Right atrium auricular region (tissue), 2 donors: ENCODE measurements at regions not wholly inside any gene's neighbourhood (a gene's known extent, or its start where the extent isn't known, plus 50 kb on each side); places are given as distances from the start of the nearest gene placed in this dataset.

Experiments
- DNase-seq: peaks from one replicate; pipeline ENCODE4 v3.0.0-alpha.2; 2019; ENCODE audit warnings: low spot score
- H3K27ac ChIP-seq, 2 donors: fragments of 200-600 bp; sonication (generic); 1 replicate in 1 of 2; 2 replicates in 1 of 2; pipeline ENCODE4 v1.5.1; 2016 to 2019
- H3K27me3 ChIP-seq, 2 donors: fragments of 200-600 bp; sonication (generic); one replicate each; pipeline versions ENCODE4 v1.5.1 to v1.6.0; 2017 to 2019
- H3K36me3 ChIP-seq: fragments of 200-600 bp; sonication (generic); one replicate; pipeline ENCODE4 v1.5.1; 2016
- H3K4me1 ChIP-seq, 2 donors: fragments of 200-600 bp; sonication (generic); one replicate each; pipeline versions ENCODE4 v1.5.1 to v1.6.0; 2017 to 2019
- H3K4me3 ChIP-seq, 2 donors: fragments of 200-600 bp; sonication (generic); 1 replicate in 1 of 2; 2 replicates in 1 of 2; pipeline ENCODE4 v1.5.1; 2017 to 2019; ENCODE audit warnings: mild to moderate bottlenecking in 1 of 2, moderate library complexity in 1 of 2
- H3K9me3 ChIP-seq, 2 donors: fragments of 200-600 bp; sonication (generic); one replicate each; pipeline ENCODE4 v1.5.1; 2019
- TF ChIP-seq, protein P1 (sequence below), 2 donors: fragments of 200-600 bp; sonication (generic); IDR thresholded peaks; one replicate each; pipeline ENCODE4 v1.5.1; 2019; ENCODE audit warnings: antibody characterized with exemption in 2 of 2

GRCh38 chr18:40613721-40614120, 1341.3 kb upstream of the PIK3C3 start:
- Histone ChIP-seq H3K4me3 (no peak overlapping the region), H3K27me3 (no peaks in the 10 kb centered on the region), H3K27ac (no peak overlapping the region), H3K9me3 (no peaks in the 10 kb centered on the region), H3K4me1 (no peaks in the 10 kb centered on the region), H3K36me3 (no peaks in the 10 kb centered on the region)
- TF ChIP-seq, protein P1, sequence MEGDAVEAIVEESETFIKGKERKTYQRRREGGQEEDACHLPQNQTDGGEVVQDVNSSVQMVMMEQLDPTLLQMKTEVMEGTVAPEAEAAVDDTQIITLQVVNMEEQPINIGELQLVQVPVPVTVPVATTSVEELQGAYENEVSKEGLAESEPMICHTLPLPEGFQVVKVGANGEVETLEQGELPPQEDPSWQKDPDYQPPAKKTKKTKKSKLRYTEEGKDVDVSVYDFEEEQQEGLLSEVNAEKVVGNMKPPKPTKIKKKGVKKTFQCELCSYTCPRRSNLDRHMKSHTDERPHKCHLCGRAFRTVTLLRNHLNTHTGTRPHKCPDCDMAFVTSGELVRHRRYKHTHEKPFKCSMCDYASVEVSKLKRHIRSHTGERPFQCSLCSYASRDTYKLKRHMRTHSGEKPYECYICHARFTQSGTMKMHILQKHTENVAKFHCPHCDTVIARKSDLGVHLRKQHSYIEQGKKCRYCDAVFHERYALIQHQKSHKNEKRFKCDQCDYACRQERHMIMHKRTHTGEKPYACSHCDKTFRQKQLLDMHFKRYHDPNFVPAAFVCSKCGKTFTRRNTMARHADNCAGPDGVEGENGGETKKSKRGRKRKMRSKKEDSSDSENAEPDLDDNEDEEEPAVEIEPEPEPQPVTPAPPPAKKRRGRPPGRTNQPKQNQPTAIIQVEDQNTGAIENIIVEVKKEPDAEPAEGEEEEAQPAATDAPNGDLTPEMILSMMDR (IDR thresholded peaks at IDR 0.05): no peak
- no peak for DNase-seq

DNA sequence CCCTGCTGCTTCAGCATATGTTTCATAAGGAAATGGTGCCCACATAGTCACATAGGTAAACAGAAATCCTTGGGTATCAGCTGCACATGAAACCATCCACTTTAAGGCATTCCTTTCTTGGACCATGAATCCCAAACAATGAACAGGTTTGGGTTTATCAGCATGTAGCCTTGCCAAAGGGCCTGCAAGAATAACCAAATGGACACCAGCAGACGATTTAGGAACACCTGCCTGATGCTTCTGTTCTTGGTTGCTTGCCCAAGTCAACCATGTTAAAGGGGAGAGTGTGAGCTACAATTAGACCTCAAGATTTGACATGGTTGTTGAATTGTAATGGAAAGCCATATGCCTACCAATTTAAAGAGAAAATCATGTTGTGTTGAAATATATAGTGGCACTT, 1342.7 kb upstream of the PIK3C3 start:
- H3K27me3 ChIP-seq: no peaks in the 10 kb centered on the region
- H3K27ac ChIP-seq: no peak overlapping the region
- no peaks in the 10 kb centered on the region for H3K9me3 ChIP-seq

DNA sequence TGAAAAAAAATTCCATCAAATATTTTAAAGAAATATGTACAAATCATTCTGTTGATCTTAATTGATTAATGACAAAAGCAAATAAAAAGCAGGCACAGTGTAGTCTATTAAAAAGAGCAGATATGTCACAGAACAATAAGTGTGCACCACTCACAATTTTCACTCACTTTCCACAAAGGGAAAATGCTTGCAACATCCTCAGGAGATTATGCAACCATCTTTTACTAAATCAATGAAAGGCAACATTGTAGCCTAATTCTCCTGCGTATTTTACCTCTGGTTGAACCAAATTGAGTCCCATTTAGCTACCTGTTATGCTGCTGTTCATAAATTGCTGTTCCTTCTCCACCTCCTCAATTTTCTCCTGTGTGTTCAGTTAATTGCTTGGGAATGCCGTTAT, 1346.8 kb upstream of the PIK3C3 start:
- no peaks in the 10 kb centered on the region for H3K9me3 ChIP-seq
- no peaks in the 10 kb centered on the region for H3K27me3 ChIP-seq
- no peak for DNase-seq
- no peak overlapping the region for H3K27ac ChIP-seq
- no peak overlapping the region for H3K4me3 ChIP-seq
- TF ChIP-seq, protein P1 (IDR thresholded peaks at IDR 0.05): no peak
- H3K36me3 ChIP-seq: no peaks in the 10 kb centered on the region
- no peaks in the 10 kb centered on the region for H3K4me1 ChIP-seq

More for the DNA sequence above, 1342.7 kb upstream of the PIK3C3 start:
- Histone ChIP-seq H3K4me3 (no peak overlapping the region), H3K36me3 (no peaks in the 10 kb centered on the region), H3K4me1 (no peaks in the 10 kb centered on the region)
- TF ChIP-seq, protein P1 (IDR thresholded peaks at IDR 0.05): no peak
- DNase-seq: no peak

- TF ChIP-seq, protein P1 (IDR thresholded peaks at IDR 0.05): no peak
- Histone ChIP-seq H3K9me3 (no peaks in the 10 kb centered on the region), H3K27me3 (no peaks in the 10 kb centered on the region), H3K4me1 (no peaks in the 10 kb centered on the region), H3K36me3 (no peaks in the 10 kb centered on the region), H3K27ac (no peak overlapping the region), H3K4me3 (no peak overlapping the region)
- no peak for DNase-seq
Measured at GRCh38 chr18:40607542-40608148, 1347.4 kb upstream of the PIK3C3 start.

GRCh38 chr18:40606996-40607395, 1348.0 kb upstream of the PIK3C3 start:
- H3K27ac ChIP-seq: no peak overlapping the region

More at GRCh38 chr18:40606996-40607395, 1348.0 kb upstream of the PIK3C3 start:
- TF ChIP-seq, protein P1 (IDR thresholded peaks at IDR 0.05): no peak
- Histone ChIP-seq H3K9me3 (no peaks in the 10 kb centered on the region), H3K4me1 (no peaks in the 10 kb centered on the region), H3K36me3 (no peaks in the 10 kb centered on the region), H3K4me3 (no peak overlapping the region), H3K27me3 (no peaks in the 10 kb centered on the region)
- DNase-seq: no peak
